Stimulated activated CD4-positive, alpha-beta T cell treated with anti-CD3 and anti-CD28 coated beads, TNF-alpha, amount 100 ng/mL, for 24 hours (primary cell): ENCODE measurements at regions not wholly inside any gene's neighbourhood (a gene's known extent, or its start where the extent isn't known, plus 50 kb on each side); places are given as distances from the start of the nearest gene placed in this dataset.

ENCODE experiments used
- DNase-seq, 3 experiments: peaks; one replicate each; pipeline ENCODE4 v3.0.0-alpha.2; 2020; ENCODE audit warnings: low read depth in 3 of 3

DNA sequence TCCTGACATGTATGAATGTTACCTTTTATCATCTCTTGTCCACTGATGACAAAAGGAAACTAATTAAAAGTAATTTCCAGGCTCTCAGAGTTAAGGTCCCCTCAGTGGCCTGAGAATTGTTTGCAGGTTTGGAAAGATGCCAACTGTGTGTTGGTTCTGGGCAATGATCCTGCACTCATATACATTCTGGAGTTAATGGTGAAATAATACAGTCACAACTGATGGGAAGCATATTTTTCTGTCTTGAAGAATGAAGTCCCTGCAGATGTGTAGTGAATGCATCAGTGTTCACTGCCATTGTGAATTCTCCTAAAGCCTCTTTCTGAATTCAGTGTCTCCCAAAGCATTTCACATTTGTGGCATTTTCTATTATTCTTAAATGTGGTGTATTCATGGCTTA lies 238.1 kb upstream of the PPP1R2C start:
- DNase-seq = no peak

DNA sequence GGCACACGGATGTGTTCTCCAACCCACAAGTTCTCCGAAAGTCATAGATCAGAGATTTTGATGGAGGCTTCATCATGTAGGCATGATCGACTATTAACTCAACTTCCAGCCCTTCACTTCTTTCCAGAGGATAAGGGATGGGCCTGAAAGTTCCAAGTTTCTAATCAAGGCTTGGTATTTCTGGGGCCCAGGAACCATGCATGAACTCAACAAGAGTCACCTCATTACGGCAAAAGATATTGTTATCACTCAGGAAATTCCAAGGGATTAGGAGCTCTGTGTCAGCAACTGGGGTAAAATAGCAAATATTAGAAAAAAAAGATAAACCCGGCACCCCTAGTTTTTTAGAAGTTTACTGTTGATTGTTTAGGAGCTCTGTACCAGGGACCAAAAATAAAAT lies 240.1 kb upstream of the PPP1R2C start:
- DNase-seq = no peak

DNA sequence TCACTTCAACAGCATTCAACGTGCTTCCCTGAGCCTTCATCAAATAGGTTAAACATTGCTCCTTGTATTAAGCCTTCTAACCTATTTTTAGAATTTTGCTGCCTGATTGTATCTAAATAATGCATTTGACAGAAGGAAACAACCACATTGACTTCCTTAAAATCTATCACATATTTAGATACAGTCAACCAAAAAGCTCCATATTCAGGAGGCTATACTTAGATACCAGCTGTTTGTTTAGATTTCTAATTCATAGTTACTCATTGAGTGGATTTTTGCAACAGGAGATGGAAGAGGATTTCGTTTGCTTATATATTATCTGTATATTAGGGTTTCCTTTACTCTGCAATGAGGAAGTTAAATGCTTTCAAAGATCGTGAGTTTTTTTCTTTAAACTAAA lies 241.1 kb upstream of the PPP1R2C start:
- no peak for DNase-seq

DNA sequence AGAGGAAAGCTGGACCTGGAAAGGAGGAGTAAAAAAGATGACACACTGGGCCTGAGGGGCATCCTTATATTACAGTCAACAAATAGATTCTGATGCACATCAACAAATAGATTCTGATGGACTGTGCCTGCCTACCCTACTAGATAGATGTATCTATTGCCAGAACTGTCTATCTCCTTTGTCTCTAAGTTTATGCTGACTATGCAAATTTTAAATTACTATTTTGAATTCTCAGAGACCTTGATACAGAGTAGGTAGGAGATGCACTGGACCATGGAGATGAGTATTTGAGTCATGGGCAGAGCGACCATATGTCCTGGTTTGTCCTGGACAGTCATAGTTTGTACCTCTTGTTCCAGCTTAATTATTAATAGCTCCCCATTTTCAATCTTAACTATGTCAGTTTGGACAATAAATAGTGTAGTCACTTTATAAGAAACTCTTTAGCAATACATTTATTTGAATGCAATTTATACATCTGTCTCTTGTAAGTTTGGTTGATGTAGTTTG lies 247.9 kb upstream of the PPP1R2C start:
- DNase-seq = no peak

DNA sequence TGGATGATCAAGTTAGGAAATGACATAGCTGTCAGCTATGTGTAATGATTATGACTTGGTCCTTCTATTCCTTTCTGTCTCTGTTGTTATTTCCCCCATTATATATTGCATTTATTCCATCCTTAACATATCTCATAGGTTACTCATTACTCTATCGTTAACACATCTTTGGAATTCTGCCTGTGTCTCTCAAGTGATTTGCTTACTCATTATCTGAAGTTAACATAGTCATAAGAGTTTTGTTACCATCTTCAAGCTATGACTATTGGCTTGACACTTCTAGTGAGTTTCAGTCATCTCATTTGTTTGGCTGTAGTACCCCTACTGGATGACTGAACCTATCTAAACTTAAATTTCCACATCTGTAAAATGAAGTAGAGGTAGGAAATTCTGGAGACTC lies 286.1 kb upstream of the PPP1R2C start:
- DNase-seq = no peak

DNA sequence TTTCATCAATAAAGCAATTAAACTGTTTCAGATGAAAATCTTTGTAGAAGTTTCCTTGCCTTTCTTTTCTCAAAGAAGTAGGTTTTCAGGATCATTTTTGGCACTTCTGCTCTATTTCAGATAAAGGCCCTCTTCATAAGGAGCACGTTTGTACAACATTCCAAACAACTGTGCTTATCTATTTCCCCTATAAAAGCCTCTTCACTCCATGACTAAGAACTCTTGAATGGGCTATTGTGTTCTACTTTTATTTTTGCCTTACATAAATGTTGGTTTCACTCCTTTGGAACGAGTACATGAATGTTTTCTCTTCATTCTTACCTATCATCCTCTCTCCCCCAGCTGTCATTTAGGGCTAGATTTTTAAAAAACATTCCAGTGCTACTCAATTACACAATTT lies 288.0 kb upstream of the PPP1R2C start:
- no peak for DNase-seq

DNA sequence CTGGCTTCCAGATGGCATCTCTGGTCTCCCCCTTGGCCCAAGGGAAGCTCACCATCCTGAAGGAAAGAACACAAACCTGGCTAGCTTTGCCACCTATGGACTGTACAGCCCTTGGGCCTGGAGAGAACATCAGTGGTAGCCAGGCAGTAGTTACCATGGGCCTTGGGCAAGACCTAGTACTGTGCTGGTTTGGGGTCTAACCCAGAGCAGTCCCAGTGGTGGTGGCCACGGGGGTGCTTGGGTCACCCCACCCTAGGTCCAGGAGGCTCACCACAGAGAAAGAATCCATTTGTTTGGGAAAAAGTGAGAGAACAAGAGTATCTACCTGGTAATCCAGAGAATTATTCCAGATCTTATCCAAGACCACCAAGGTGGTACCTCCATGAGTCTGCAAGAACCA lies 290.7 kb upstream of the PPP1R2C start:
- no peak for DNase-seq

DNA sequence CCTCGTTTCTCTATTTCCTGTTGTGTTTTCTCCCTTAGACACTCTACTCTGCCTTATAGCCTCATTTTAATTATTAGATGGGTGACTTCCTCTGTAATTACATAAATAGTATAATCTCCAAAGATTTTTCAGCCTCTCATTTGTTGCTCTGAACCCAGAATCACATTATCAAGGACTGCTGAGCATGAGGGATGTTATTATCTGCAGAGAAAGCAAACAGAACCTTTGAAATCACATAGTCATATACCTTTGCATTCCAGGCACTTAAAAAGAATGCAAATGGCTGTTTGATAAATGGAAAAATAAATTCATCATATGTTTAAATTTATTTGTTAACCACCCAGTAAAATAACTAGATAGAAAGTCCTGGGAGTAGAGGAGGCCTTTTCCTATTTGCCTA lies 305.1 kb upstream of the PPP1R2C start:
- no peak for DNase-seq

DNA sequence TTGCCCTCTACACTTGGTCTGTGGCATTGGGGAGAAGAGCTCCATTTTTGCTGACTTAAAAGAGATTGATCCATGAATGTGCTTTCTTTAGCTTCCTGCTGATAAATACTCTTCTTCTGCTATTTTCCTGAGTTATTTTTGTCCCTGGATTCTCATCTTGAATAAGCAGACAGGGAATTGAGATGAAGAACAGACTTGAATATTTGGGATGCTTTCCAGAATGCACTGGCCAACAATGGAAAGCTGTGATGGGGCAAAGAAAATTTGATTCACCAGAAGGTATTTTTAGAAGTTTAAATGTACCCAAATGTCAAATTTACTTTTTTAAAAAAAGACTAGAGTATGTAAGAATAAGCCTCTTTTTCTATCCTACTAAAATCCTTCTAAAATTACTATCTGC lies 309.9 kb upstream of the PPP1R2C start:
- DNase-seq = no peak

DNA sequence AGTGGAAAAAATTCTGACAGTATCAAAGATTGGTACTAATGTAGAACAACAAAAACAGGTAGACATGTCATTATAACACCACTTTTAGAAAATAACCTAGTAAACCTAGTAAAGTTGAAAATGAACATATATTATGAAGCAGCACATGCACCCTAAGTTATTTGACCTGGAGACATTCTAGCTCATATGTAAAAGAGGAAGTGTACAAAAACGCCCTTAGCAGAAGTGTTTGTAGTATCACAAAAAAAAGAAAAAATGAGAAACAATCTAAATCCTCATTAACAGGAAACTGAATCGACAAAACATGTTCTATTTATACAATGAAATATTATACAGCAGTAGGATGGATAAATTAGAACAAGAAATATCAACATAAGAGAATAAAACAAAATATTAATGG lies 318.9 kb upstream of the PPP1R2C start:
- no peak for DNase-seq

DNA sequence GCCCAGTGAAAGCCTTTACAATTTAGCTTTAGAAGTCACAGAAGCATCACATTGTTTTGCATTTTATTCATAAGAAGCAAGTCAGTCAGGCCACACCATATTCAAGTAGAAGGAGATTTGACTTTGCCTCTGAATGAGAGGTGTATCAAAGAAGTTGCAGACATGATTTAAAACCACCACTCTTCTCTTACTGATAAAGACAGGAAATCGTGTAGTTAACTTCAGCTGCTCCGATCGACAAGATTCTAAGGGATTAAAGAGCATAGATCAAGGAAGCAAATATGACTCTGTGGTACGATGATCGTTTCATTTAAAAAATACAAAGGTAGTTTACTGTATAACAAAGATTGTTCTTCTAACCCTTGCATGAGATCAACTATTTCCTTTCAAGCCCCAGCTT lies 328.0 kb upstream of the PPP1R2C start:
- no peak for DNase-seq

DNA sequence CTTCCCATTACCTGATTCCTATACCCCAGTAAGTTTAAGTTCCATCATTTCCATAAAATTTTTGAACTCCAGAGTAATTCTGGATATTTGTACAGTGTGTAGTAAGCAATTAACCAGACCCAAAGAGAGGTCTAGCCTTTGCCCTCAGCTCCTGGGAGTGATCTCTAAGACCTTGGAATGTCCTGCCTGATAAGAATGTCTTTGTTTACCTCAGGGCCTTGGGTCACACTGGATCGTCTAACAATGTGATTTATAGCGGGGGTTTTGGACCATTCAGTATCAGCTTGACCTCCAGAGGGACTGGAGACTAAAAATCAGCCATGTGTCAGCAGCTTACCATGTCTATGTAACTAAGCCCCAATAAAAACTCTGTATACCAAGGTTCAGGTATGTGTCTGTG lies 330.9 kb upstream of the PPP1R2C start:
- no peak for DNase-seq

DNA sequence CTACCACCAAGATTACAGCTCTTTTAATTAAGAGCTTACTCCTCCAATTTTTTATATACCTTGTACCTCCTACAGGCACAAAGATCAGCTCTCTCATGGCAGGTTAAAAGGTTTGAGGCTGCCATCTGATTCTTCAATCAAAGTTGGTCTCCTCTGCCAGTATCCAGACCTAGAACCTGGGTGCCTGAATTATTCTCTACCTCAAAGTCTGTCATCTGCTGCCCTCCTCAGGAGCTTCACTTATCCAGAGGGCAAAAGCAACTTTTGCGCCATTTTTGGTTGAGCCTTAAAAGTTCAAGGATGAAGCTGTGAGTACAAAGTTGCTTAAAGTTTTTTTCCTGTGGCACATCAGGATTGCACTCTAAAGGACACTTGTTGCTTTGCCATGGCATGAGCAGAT lies 343.7 kb upstream of the PPP1R2C start:
- no peak for DNase-seq

DNA sequence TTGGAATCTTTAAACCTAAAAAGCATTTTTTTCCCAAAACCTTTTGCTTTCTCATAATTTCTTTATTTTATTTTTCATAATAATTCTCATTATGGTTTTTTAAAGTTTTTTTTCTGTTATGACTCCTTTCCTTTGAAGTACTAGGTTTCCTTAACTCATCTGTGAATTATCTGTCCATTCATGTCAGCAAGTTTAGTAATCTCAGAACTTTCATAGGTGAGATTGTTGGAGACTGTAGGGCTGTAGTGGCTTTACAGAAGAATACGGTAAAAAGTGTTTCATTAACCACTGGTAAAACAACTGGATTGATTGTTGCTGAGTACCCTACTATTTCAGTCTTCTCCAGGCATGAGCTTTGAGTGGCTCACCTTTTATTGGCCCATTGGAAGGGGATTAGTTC lies 361.7 kb upstream of the PPP1R2C start:
- DNase-seq = no peak

DNA sequence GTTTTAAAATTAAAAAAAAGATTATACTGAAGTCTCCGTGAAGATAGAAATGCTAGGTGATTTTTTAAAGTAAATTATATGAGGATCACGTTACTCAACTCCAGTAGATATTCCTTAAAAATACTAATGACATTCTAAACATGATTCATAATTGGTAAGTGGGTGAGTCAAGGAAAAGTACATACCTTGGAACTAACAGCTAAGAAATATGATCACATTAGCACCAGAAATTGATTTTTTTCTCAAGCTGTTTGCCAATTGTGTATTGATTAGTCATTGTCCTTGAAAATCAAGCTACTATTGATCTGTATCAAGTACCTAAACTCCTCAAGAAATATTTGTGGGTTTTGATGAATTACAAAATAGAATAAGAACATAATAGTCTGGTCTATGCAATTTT lies 362.6 kb upstream of the PPP1R2C start:
- no peak for DNase-seq

DNA sequence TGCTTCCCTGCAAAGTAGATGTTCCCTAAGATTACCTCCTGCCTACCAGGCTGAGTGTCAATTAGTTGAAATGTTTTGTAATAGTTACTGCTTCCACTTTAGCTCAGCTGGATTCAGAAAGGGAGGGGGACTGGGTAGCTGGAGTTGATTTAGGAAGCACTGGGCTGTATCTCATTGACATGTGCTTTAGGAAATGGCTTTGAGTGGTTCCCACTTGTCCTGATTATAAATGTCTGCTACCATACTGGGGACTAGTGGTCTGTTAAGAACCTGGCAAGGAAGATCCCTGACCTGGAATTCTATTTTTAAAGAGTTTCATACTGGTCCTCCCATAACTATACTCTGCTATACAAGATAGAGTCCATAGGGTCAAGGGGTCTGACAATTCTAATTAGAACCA lies 363.9 kb upstream of the PPP1R2C start:
- no peak for DNase-seq

DNA sequence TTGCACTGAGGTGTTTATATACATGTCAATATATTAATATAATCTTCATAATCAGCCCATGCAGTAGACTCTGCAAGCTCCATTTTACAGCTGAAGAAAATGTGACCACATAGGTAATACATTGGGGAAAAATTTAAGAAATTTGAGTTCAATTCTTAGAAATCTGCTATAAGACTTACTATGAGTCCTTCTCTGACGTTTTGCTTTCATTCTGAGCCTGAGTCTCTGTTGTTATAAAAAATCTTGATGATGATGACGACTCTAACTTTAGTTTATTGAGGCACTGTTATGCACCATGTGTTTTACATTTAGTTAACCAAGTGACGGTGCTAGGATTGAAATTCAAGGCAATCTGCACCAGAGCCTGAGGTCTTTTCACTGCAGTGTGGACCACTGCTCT lies 370.3 kb upstream of the PPP1R2C start:
- no peak for DNase-seq

DNA sequence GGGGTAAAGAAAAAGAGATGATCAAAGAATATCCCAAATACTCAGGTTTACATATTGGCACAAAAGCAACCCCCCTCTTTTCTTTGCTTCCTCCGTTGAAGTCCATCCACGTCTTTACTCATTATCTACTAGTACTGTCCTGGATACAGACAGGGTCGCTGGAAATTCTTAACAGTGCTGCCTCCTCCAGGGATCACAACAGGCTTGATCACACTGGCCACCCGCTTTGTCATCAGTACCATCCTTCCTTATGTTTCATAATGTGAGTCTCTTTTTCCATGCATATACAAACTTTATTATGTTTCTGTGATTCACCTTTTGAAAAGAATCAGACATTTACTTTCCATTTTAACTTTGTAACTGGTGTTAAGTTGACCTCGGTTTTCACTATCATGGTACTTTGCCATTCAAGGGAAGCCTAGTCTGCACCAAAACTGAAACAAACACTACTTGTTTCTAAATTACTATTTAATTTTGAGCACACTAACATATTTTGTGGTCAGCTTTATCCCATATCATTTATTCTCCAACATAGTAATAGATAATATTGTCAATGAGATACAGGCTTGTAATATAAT lies 387.5 kb upstream of the PPP1R2C start:
- DNase-seq = peak in 2 of 3 experiments; percentile 3 to 8

DNA sequence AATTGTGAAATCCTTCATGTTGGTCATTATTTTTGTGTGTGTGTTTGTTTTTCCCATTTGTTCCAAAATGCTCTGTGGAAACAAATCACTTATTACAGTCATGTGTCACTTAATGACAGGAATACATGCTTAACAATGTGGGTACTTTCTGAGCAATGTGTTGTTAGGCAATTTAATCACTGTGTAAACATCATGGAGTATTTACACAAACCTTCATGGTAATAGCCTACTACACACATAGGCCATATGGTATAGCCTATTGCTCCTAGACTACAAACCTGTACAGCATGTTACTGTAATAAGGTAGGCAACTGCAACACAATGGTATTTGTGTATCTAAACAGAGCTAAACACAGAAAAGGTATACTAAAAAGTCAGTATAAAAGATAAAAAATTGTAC lies 388.9 kb upstream of the PPP1R2C start:
- no peak for DNase-seq

DNA sequence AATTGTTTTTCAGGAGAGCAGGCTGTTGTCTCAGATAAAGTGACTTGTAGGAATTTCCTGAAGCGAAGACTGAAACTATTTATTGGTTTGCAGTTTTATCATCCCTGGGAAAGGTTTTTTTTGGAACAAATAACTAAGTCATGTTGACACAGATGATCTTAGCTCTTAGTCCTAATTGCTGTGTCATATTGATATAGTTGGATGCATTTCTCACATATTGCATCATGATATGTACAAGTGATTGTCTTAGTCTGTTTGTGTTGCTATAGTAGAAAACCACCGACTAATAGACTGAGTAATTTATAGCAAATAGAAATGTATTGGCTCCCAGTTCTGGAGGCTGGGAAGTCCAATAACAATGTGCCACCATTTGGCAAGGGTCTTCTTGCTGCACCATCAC lies 397.5 kb upstream of the PPP1R2C start:
- DNase-seq = no peak

DNA sequence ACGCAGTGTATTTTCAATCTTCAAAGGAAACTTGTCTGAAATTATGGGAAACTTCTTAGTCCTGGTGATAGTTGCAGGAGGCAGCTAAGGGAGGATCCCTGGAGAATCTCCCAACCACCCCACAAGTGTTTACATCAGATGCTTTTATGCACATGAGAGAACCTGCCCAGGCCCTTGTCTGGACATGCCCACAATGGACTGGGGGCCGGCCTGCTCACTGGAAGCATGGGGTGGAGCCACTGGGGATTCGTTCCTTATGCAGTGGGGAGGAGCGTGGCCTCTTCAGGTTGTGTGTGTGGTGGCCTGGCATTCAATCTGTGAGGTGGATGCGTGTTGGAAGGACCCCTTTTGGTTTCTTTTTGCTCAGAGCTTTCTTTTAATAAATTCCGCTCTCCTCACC lies 398.7 kb upstream of the PPP1R2C start:
- DNase-seq = no peak

DNA sequence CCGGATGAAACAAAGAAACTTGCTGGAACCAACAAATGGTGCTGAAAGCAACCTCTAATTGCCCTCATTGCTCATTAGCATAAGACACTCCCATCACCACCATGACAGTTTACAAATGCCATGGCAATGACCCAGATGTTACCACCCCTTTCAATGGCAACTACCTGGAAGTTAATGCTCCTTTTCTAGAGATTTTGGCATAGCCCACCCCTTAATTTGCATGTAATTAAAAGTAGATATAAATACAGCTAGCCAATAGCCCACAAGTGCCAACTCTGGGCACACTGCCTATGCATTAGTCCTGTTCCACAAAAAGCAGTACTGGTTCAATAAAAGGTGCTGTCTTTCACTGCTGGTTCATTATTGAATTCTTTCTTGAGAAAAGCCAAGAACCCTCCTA lies 410.3 kb upstream of the PPP1R2C start:
- no peak for DNase-seq

DNA sequence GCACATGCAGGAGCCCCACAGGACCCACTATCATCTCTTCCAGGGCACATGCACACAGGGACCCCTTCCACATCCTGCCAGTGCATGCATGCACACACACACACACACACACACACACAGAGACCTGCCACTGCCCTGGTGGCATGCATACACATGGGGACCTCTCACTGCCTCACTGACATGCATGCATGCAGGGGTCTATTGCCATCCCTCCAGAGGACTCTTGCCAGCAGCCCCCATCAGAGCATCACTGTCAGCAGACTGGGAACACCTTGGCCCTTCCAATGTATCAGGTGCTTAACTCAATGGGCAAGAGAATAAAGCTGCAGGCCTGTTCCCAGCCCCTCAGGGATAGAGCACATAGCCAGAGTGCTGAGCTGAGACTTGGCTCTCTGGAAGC lies 433.6 kb upstream of the PPP1R2C start:
- no peak for DNase-seq

DNA sequence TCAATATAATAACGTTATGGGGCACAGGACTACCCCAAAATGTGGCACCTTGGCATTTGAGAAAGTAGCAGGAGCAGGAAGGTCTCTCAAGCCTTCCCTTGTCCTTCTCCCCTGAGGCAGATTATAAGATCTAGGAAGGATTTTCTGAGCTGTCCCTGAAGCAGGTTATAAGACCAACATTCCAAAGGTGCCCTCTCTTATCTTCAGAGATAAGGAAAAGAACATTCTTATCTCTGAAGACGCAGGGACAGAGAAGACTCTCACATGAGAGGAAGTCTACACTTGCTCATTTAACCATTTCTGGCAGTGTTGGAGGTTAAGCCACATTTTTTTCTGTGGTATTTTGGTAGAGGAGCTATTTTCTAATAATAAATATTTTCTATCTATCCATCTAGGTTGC lies 437.9 kb upstream of the MAOA start:
- no peak for DNase-seq

DNA sequence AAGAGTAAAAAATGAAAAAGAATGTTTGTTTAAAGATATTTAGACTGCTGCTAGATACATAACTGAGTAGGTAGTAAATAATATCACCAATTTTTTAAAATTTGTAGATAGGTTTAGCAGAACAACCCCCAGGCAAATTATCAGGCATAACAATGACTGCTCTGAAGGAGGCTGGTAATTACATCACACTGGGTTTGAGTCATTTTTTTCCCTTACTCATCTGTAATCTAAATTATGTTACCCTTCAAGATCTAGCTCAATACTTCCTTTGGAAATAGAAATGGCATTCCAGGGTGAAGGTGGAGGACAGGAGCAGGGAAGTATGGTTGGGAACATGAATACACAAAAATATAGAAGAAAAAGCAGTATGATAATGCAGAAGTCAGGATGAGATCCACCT lies 431.6 kb upstream of the MAOA start:
- no peak for DNase-seq
